Loucy (cell line): ENCODE measurements at regions not wholly inside any gene's neighbourhood (a gene's known extent, or its start where the extent isn't known, plus 50 kb on each side); places are given as distances from the start of the nearest gene placed in this dataset.

ENCODE experiments used
- H2AFZ ChIP-seq: fragments of 200-600 bp; sonication (generic); 2 replicates; pipeline ENCODE4 v1.6.0; 2016; ENCODE audit warnings: antibody characterized with exemption, mild to moderate bottlenecking, low read length, moderate library complexity
- H3F3A ChIP-seq: fragments of 200-600 bp; 2 replicates; pipeline ENCODE4 v1.6.0; 2016; ENCODE audit warnings: antibody characterized with exemption, low read depth, mild to moderate bottlenecking
- H3K27me3 ChIP-seq: fragments of 200-600 bp; sonication (generic); 2 replicates; pipeline ENCODE4 v1.6.1; 2014; ENCODE audit warnings: low read length, mild to moderate bottlenecking; ENCODE audit not compliant: insufficient read depth, poor library complexity, severe bottlenecking
- H3K36me3 ChIP-seq: fragments of 200-600 bp; sonication (generic); 2 replicates; pipeline ENCODE4 v1.6.1; 2016; ENCODE audit warnings: low read length; ENCODE audit not compliant: insufficient read depth
- H3K4me1 ChIP-seq: fragments of 200-600 bp; sonication (generic); 2 replicates; pipeline ENCODE4 v1.5.1; 2014; ENCODE audit warnings: low read length, mild to moderate bottlenecking; ENCODE audit not compliant: insufficient read depth, poor library complexity, severe bottlenecking
- H3K4me2 ChIP-seq: fragments of 200-600 bp; sonication (generic); 2 replicates; pipeline ENCODE4 v1.6.0; 2014; ENCODE audit warnings: antibody characterized with exemption, low read length, low read depth, mild to moderate bottlenecking; ENCODE audit not compliant: poor library complexity, severe bottlenecking
- H3K4me3 ChIP-seq: fragments of 200-600 bp; sonication (generic); 2 replicates; pipeline ENCODE4 v1.5.1; 2014; ENCODE audit warnings: low read length, mild to moderate bottlenecking, mixed read lengths; ENCODE audit not compliant: poor library complexity, severe bottlenecking
- H3K79me2 ChIP-seq: fragments of 200-600 bp; sonication (generic); 2 replicates; pipeline ENCODE4 v1.6.1; 2014; ENCODE audit warnings: low read length; ENCODE audit not compliant: insufficient read depth
- H3K9ac ChIP-seq: fragments of 200-600 bp; sonication (generic); 2 replicates; pipeline ENCODE4 v1.6.0; 2014; ENCODE audit warnings: mild to moderate bottlenecking, low read depth, low read length, moderate library complexity; ENCODE audit not compliant: poor library complexity, severe bottlenecking
- H3K9me2 ChIP-seq: fragments of 200-600 bp; sonication (generic); replicated peaks from 2 replicates; pipeline ENCODE4 v1.6.1; 2016; ENCODE audit warnings: low read depth, low read length, mixed read lengths
- H3K9me3 ChIP-seq: fragments of 200-600 bp; sonication (generic); 2 replicates; pipeline ENCODE4 v1.6.1; 2014; ENCODE audit warnings: mild to moderate bottlenecking, antibody characterized with exemption, low read length, low read depth; ENCODE audit not compliant: insufficient read depth
- H4K20me1 ChIP-seq: fragments of 200-600 bp; sonication (generic); 2 replicates; pipeline ENCODE4 v1.6.0; 2014; ENCODE audit warnings: antibody characterized with exemption, low read length, mild to moderate bottlenecking; ENCODE audit not compliant: insufficient read depth, poor library complexity, severe bottlenecking
- EZH2phosphoT487 ChIP-seq: fragments of 200-600 bp; IDR thresholded peaks from 2 replicates; pipeline ENCODE4 v1.6.1; 2018; ENCODE audit warnings: antibody characterized with exemption, mild to moderate bottlenecking, moderate library complexity, borderline replicate concordance
- TF ChIP-seq, protein P1 (sequence below): fragments of 200-600 bp; sonication (generic); conservative IDR thresholded peaks from 2 replicates; pipeline ENCODE4 v1.5.1; 2014; ENCODE audit warnings: mild to moderate bottlenecking, antibody characterized with exemption, low read length

DNA sequence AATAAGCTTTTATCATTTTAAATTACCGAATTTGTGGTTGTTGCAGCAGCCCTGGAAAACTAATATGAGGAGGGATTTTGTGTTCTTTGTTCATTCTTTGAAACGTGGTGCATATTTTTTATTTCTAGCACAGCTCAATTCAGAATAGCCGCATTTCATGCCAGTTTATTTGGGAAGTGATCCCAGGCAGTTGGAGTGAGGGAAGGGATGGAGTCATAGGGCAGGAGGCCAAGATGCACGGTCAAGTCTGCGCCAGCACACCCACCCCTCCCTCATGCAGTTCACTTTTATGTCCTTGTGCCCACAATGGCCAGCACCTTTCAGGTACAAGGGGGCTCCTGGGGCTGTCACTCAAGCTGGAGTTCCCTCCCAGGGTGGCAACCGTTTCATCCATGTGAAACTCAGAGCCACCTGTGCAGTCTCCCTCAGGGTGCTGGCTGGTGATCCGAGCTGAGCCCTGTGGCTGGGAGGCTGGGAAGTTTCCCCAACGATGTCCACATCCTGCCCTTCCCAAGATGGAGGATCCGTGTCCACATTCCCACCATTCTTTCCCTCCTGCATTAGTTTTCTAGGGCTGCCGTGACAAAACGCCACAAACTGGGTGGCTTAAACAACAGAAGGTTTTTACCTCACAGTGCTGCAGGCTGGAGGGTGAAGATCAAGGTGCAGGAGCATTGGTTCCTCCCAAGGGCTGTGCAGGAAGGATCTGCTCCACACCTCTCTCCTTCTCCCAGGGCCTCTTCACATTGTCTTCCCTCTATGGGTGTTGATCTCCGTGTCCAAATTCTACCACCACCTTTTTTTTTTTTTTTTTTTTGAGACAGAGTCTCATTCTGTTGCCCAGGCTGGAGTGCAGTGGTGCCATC, 68.5 kb upstream of the ITGA6 start:
- H3K4me1 ChIP-seq: peaks cover 9% of the 10 kb centered on the region
- no peak overlapping the region for H3K9ac ChIP-seq
- no peaks in the 10 kb centered on the region for H3K27me3 ChIP-seq
- no peak overlapping the region for H3K4me2 ChIP-seq
- H2AFZ ChIP-seq: no peak overlapping the region
- H3K79me2 ChIP-seq: no peaks in the 10 kb centered on the region
- no peaks in the 10 kb centered on the region for H4K20me1 ChIP-seq
- no peak overlapping the region for H3K4me3 ChIP-seq
- no peaks in the 10 kb centered on the region for H3K9me3 ChIP-seq
- no peaks in the 10 kb centered on the region for H3K9me2 ChIP-seq
- H3F3A ChIP-seq: no peaks in the 10 kb centered on the region
- no peaks in the 10 kb centered on the region for H3K36me3 ChIP-seq
- TF ChIP-seq, protein P1, sequence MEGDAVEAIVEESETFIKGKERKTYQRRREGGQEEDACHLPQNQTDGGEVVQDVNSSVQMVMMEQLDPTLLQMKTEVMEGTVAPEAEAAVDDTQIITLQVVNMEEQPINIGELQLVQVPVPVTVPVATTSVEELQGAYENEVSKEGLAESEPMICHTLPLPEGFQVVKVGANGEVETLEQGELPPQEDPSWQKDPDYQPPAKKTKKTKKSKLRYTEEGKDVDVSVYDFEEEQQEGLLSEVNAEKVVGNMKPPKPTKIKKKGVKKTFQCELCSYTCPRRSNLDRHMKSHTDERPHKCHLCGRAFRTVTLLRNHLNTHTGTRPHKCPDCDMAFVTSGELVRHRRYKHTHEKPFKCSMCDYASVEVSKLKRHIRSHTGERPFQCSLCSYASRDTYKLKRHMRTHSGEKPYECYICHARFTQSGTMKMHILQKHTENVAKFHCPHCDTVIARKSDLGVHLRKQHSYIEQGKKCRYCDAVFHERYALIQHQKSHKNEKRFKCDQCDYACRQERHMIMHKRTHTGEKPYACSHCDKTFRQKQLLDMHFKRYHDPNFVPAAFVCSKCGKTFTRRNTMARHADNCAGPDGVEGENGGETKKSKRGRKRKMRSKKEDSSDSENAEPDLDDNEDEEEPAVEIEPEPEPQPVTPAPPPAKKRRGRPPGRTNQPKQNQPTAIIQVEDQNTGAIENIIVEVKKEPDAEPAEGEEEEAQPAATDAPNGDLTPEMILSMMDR: no peak

DNA sequence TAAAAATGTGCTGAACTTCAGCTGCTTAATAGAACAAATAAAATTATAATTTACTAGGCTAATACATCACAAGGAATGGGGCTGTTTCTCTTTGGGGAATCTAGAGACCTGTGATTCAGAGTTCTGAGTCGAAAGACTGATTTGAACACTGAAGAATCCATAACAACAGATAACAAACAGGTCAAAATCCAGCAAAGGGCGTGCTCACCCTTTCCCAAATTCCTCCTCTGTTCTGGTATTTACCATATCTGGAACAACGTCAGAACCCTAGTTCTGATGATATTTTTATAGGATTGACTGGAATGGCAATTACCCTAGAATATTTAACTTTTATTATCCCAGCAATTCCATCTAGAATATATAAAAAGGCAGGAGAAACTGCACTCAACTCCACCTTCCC, 66.0 kb upstream of the ITGA6 start:
- Histone ChIP-seq H3K9me3 (no peaks in the 10 kb centered on the region), H3K36me3 (no peaks in the 10 kb centered on the region), H2AFZ (no peak overlapping the region), H3K27me3 (no peaks in the 10 kb centered on the region), H3K9me2 (no peaks in the 10 kb centered on the region), H3K4me3 (no peak overlapping the region), H4K20me1 (no peaks in the 10 kb centered on the region), H3K79me2 (no peaks in the 10 kb centered on the region), H3K9ac (no peak overlapping the region), H3F3A (no peaks in the 10 kb centered on the region), H3K4me2 (no peak overlapping the region), H3K4me1 (peaks cover 18% of the 10 kb centered on the region)
- no peak for TF ChIP-seq EZH2phosphoT487
- TF ChIP-seq, protein P1: no peak

- H3K36me3 ChIP-seq: no peaks in the 10 kb centered on the region
- H3K9ac ChIP-seq: no peak overlapping the region
- H3K4me1 ChIP-seq: peaks cover 20% of the 10 kb centered on the region
- no peaks in the 10 kb centered on the region for H4K20me1 ChIP-seq
- no peak overlapping the region for H3K4me2 ChIP-seq
- no peaks in the 10 kb centered on the region for H3K27me3 ChIP-seq
- H3K9me2 ChIP-seq: no peaks in the 10 kb centered on the region
- no peak overlapping the region for H2AFZ ChIP-seq
- no peaks in the 10 kb centered on the region for H3F3A ChIP-seq
- TF ChIP-seq EZH2phosphoT487: no peak
- TF ChIP-seq, protein P1: no peak
- no peaks in the 10 kb centered on the region for H3K9me3 ChIP-seq
- H3K4me3 ChIP-seq: no peak overlapping the region
- no peaks in the 10 kb centered on the region for H3K79me2 ChIP-seq
Observed at GRCh38 chr2:172361840-172362239, 65.5 kb upstream of the ITGA6 start.
